ENCODE measurements at regions not wholly inside any gene's neighbourhood (a gene's known extent, or its start where the extent isn't known, plus 50 kb on each side); places are given as distances from the start of the nearest gene placed in this dataset.

DNA sequence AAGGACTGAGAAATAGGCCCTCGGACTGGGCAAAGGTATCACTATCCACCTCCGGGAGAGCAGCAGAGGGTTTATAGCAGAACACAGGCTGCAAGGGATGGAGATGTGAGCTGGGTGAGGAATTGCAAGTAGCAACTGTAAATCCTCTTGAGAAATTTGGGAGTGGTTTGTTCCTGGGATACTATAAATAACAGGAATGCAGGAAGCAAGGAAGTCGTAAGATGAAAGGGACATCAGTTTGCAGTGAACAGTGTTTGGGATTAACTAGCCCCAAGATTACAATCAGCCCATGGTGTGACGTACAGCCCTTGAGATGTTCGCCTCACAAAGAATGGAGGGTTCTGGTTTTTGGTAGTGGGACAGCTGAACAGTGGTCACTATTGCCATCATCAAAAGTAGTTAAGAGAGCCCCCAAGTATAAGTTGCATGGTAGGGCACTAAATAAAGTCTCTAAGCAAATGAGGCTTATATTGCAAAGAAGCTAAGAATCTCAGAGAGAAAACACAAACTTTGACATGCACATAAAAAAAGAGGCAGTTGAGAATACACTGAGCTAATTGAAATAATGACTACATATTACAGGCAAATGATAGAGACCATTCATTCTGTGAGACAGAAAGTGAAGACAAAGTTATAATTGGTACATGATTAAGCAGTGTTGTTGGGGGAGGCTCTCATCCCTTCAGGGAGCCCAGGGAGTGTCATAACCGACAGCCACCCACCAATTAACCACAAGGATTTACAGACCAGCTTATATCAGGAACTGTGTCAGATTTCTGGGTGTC, 362.5 kb upstream of the ACVR2A start:
- TF ChIP-seq REST (IDR thresholded peaks at IDR 0.05; ENCODE audit: insufficient read depth in 1 of 2, low read depth in 2 of 2, low read length in 1 of 2): no peak
- no peak for TF ChIP-seq CTCF (IDR thresholded peaks at IDR 0.05)
